Activated CD4-positive, alpha-beta memory T cell treated with anti-CD3 and anti-CD28 coated beads for 36 hours (primary cell): ENCODE measurements at regions not wholly inside any gene's neighbourhood (a gene's known extent, or its start where the extent isn't known, plus 50 kb on each side); places are given as distances from the start of the nearest gene placed in this dataset.

ENCODE experiments used
- CTCF ChIA-PET: fragments of 350-600 bp; sonication (Branson Sonifier 250); formaldehyde crosslinking; loops from one replicate; lab custom pipeline; 2021; ENCODE audit warnings: antibody characterized with exemption, inconsistent platforms; lab: Charles Lee
- POLR2A ChIA-PET: fragments of 350-600 bp; sonication (Branson Sonifier 250); formaldehyde crosslinking; loops from one replicate; lab custom pipeline; 2021; ENCODE audit warnings: antibody characterized with exemption; lab: Charles Lee
- DNase-seq: peaks from one replicate; pipeline ENCODE4 v3.0.0-alpha.2; 2020
- H3K27ac Mint-ChIP-seq: one replicate; pipeline ENCODE4 v1.8.0; 2021; ENCODE audit warnings: mixed read lengths
- H3K27me3 Mint-ChIP-seq: one replicate; pipeline ENCODE4 v1.8.0; 2021; ENCODE audit warnings: mixed read lengths
- H3K36me3 Mint-ChIP-seq: one replicate; pipeline ENCODE4 v1.8.0; 2021; ENCODE audit warnings: mixed read lengths
- H3K4me1 Mint-ChIP-seq: one replicate; pipeline ENCODE4 v1.8.0; 2021; ENCODE audit warnings: low read depth, mixed read lengths
- H3K4me3 Mint-ChIP-seq: one replicate; pipeline ENCODE4 v1.8.0; 2021; ENCODE audit warnings: mild to moderate bottlenecking, mixed read lengths
- H3K9me3 Mint-ChIP-seq: one replicate; pipeline ENCODE4 v1.8.0; 2021; ENCODE audit warnings: mixed read lengths
- intact Hi-C: fragments of 100-400 bp; cut with micrococcal nuclease; formaldehyde crosslinking; loops from one replicate; pipeline ENCODE4 v1.15.1; 2023

DNA sequence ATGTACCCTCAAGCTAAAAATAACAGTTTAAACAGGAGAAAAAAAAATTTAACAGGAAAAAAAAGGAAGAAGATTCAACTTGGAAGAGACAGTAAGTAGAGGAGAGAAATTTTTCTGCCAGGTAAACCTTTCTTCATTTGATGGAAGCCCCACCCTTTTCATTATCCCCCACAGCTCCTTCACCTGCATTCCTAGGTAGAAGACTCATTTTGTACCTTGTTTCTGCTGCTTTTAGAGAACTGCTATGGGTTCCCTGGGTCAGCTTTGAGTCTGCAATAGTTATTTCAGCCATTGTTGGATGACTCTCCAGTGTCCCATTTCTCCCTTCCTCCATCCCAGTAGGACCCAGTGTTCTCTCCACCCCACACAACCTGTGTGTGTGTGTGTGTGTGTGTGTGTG, 74.1 kb upstream of the CPEB4 start:
- Mint-ChIP-seq H3K9me3 (peaks cover 4% of the 10 kb centered on the region), H3K36me3 (peaks cover 3% of the 10 kb centered on the region), H3K27ac (no peak overlapping the region), H3K4me3 (no peak overlapping the region), H3K27me3 (peaks cover 5% of the 10 kb centered on the region), H3K4me1 (no peaks in the 10 kb centered on the region)
- CTCF ChIA-PET, result no interaction called here
- POLR2A ChIA-PET, result no interaction called here
- DNase-seq, result no peak
- intact Hi-C loops, result no loop called here

GRCh38 chr5:173815571-173815970, 72.6 kb upstream of the CPEB4 start:
- Mint-ChIP-seq H3K4me1 (no peaks in the 10 kb centered on the region), H3K27ac (no peak overlapping the region), H3K36me3 (peaks cover 3% of the 10 kb centered on the region), H3K4me3 (no peak overlapping the region), H3K9me3 (peaks cover 13% of the 10 kb centered on the region), H3K27me3 (peaks cover 5% of the 10 kb centered on the region)
- intact Hi-C loops, result no loop called here
- ChIA-PET CTCF (interaction anchor here (0.7 kb wide), 1 partner anchor 9 kb away, joined by 3 read pairs; no protein-coding TSS in a partner anchor), POLR2A (no interaction called here)
- no peak for DNase-seq

- Mint-ChIP-seq H3K9me3 (peaks cover 13% of the 10 kb centered on the region), H3K36me3 (peaks cover 3% of the 10 kb centered on the region)
Observed at GRCh38 chr5:173816728-173817127, 71.4 kb upstream of the CPEB4 start.

GRCh38 chr5:173817561-173817960, 70.6 kb upstream of the CPEB4 start:
- H3K4me3 Mint-ChIP-seq, result no peak overlapping the region

More at GRCh38 chr5:173816728-173817127, 71.4 kb upstream of the CPEB4 start:
- Mint-ChIP-seq H3K27ac (no peak overlapping the region), H3K4me1 (peaks cover 9% of the 10 kb centered on the region), H3K27me3 (peaks cover 5% of the 10 kb centered on the region), H3K4me3 (no peak overlapping the region)
- intact Hi-C loops, result no loop called here
- CTCF ChIA-PET, result interaction anchor here (0.7 kb wide), 1 partner anchor 9 kb away, joined by 3 read pairs; no protein-coding TSS in a partner anchor
- DNase-seq, result no peak
- POLR2A ChIA-PET, result no interaction called here

GRCh38 chr5:173819521-173819920, 68.6 kb upstream of the CPEB4 start:
- H3K4me3 Mint-ChIP-seq, result no peak overlapping the region
- H3K4me1 Mint-ChIP-seq, result peaks cover 13% of the 10 kb centered on the region
- H3K9me3 Mint-ChIP-seq, result peaks cover 13% of the 10 kb centered on the region
- intact Hi-C loops, result no loop called here
- ChIA-PET CTCF (no interaction called here), POLR2A (no interaction called here)
- no peak for DNase-seq
- H3K36me3 Mint-ChIP-seq, result peaks cover 3% of the 10 kb centered on the region
- peaks cover 5% of the 10 kb centered on the region for H3K27me3 Mint-ChIP-seq
- no peak overlapping the region for H3K27ac Mint-ChIP-seq

More at GRCh38 chr5:173817561-173817960, 70.6 kb upstream of the CPEB4 start:
- no peak for DNase-seq
- POLR2A ChIA-PET, result no interaction called here
- H3K4me1 Mint-ChIP-seq, result peaks cover 11% of the 10 kb centered on the region
- intact Hi-C loops, result no loop called here
- CTCF ChIA-PET, result interaction anchor here (0.7 kb wide), 1 partner anchor 10 kb away, joined by 3 read pairs; no protein-coding TSS in a partner anchor
- peaks cover 13% of the 10 kb centered on the region for H3K9me3 Mint-ChIP-seq
- peaks cover 3% of the 10 kb centered on the region for H3K36me3 Mint-ChIP-seq
- H3K27ac Mint-ChIP-seq, result no peak overlapping the region
- peaks cover 5% of the 10 kb centered on the region for H3K27me3 Mint-ChIP-seq

- no peaks in the 10 kb centered on the region for H3K27me3 Mint-ChIP-seq
- no peak for DNase-seq
- H3K36me3 Mint-ChIP-seq, result peaks cover 2% of the 10 kb centered on the region
- intact Hi-C loops, result loop anchor here (5.0 kb wide), 1 partner anchor 64 kb away; the partner anchor contains the start of gene CPEB4
- no peak overlapping the region for H3K27ac Mint-ChIP-seq
- POLR2A ChIA-PET, result no interaction called here
- CTCF ChIA-PET, result no interaction called here
- H3K9me3 Mint-ChIP-seq, result peaks cover 16% of the 10 kb centered on the region
- peaks cover 13% of the 10 kb centered on the region for H3K4me1 Mint-ChIP-seq
- H3K4me3 Mint-ChIP-seq, result no peak overlapping the region
Observed at GRCh38 chr5:173823274-173823644, 64.9 kb upstream of the CPEB4 start.

DNA sequence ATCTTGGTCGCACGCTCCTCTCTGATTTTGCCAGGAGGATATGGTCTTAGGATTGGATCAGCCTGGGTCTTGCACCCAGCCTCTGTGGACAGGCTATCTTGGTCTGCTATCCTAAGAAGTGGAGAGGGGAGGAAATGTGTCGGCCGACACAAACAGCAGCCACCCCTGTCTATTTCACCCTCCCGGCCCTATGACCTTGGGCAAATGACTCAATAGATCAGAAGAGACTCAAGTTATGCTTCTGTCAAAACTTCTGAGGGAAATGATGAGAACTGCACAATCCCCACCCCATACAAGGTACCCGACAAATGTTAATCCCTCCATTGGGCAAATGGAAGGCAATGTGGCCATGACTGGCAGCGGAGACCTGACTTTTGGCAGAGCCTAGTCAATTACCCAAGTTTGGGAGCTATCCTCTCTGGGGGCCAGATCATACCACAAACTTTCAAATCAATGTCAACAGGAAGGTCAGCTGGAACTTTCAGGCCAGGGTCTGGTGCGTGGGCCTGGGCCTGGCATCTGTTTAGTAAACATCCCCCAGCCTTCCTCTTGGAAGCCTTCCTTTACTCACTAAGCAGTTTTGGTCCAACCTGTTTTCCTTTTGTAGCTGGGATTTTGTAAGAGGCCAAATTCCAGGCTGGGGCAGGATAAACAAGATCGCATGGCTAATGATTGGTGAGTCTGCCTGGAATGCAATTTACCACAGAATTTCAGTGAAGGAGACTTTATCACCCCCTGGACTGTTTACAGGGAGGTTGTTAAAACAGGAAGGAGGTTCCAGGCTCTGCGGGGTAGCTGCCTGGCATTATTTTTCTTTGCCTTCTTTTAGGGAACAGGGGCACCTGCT, 64.2 kb upstream of the CPEB4 start:
- CTCF ChIA-PET, result interaction anchor here (0.6 to 1.5 kb wide), 3 partner anchors 8 to 926 kb away, joined by 3 to 4 read pairs (median 3); no protein-coding TSS in a partner anchor
- intact Hi-C loops, result loop anchor here (5.0 kb wide), 1 partner anchor 63 kb away; the partner anchor contains the start of gene CPEB4
- Mint-ChIP-seq H3K27ac (no peak overlapping the region), H3K36me3 (no peaks in the 10 kb centered on the region), H3K9me3 (peaks cover 14% of the 10 kb centered on the region), H3K4me3 (no peak overlapping the region), H3K4me1 (peaks cover 13% of the 10 kb centered on the region), H3K27me3 (no peaks in the 10 kb centered on the region)
- POLR2A ChIA-PET, result no interaction called here
- DNase-seq, result no peak

GRCh38 chr5:173825215-173825865, 62.8 kb upstream of the CPEB4 start:
- no peak for DNase-seq
- CTCF ChIA-PET, result no interaction called here
- no peaks in the 10 kb centered on the region for H3K27me3 Mint-ChIP-seq
- no peak overlapping the region for H3K27ac Mint-ChIP-seq
- H3K4me3 Mint-ChIP-seq, result no peak overlapping the region
- H3K4me1 Mint-ChIP-seq, result peaks cover 13% of the 10 kb centered on the region
- peaks cover 4% of the 10 kb centered on the region for H3K9me3 Mint-ChIP-seq
- intact Hi-C loops, result no loop called here
- H3K36me3 Mint-ChIP-seq, result no peaks in the 10 kb centered on the region
- POLR2A ChIA-PET, result no interaction called here

DNA sequence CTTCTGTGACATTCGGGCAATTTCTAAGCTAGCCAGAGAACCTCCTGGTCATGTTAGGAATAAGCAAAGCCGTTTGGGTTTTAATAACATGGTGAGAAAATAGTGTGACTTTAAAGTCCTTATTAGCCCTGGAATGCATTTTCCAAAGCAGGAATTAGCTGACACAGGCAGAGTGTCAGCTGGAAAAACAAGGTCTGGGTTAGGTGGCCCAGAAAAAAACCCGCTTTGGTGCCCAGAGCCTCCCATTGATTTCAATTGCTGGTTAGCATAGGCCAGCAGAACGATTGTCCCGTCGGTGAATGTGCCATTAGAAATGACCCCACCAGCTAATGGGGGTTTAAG, 62.1 kb upstream of the CPEB4 start:
- ChIA-PET POLR2A (no interaction called here), CTCF (no interaction called here)
- intact Hi-C loops, result no loop called here
- H3K4me1 Mint-ChIP-seq, result peaks cover 9% of the 10 kb centered on the region
- H3K27ac Mint-ChIP-seq, result no peak overlapping the region
- H3K27me3 Mint-ChIP-seq, result no peaks in the 10 kb centered on the region
- no peaks in the 10 kb centered on the region for H3K36me3 Mint-ChIP-seq
- no peak overlapping the region for H3K4me3 Mint-ChIP-seq
- peaks cover 4% of the 10 kb centered on the region for H3K9me3 Mint-ChIP-seq
- DNase-seq, result no peak

DNA sequence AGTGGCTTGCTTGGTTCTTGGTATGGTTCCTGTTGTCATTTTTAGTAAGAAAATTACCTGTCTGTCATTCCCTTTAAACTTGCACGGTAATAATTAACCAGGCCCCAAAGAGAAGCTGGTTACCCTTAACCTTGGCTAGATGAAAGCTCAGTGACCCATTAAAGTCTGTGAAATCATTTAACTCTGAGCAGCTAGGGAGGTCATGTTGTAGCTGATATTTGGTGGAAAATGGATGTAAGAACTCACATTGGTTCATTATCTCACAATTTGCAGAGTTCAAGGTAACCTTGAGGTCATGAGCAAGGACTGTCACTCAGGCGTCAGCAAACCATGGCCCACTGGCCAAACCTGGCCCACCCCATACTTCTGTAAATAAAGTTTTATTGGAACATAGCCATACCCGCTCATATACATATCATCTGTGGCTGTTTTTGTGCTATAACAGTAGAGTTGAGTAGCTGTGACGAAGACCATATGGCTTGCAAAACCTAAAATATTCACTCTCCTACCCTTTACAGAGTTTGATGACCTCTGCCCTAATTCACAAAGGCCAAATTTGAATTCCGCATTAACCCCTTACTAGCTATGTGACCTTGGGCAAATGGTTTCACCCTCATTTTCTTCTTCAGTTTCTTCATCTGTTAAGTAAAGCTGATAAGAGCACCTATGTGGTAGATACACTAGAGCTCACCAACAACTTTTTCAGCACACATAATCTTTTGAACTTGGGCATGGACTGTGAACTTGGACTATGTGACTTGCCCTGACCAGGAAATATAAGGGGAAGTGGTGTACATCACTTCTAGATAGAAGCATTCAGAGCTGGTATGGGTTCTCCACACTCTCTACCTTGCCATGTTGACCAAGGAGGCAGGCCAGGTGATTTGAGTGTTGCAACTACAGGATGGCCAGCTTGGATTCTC, 61.5 kb upstream of the CPEB4 start:
- Mint-ChIP-seq H3K27ac (no peak overlapping the region), H3K4me3 (no peak overlapping the region), H3K36me3 (no peaks in the 10 kb centered on the region), H3K9me3 (peaks cover 4% of the 10 kb centered on the region), H3K4me1 (peaks cover 5% of the 10 kb centered on the region), H3K27me3 (no peaks in the 10 kb centered on the region)
- ChIA-PET CTCF (no interaction called here), POLR2A (no interaction called here)
- intact Hi-C loops, result no loop called here
- no peak for DNase-seq

GRCh38 chr5:173828952-173829351, 59.2 kb upstream of the CPEB4 start:
- Mint-ChIP-seq H3K36me3 (no peaks in the 10 kb centered on the region), H3K27me3 (no peaks in the 10 kb centered on the region), H3K9me3 (peaks cover 4% of the 10 kb centered on the region), H3K4me1 (no peaks in the 10 kb centered on the region), H3K27ac (no peak overlapping the region), H3K4me3 (no peak overlapping the region)
- ChIA-PET CTCF (interaction anchor here (1.1 kb wide), 1 partner anchor 22 kb away, joined by 3 read pairs; no protein-coding TSS in a partner anchor), POLR2A (no interaction called here)
- intact Hi-C loops, result no loop called here
- no peak for DNase-seq

GRCh38 chr5:173829826-173830225, 58.3 kb upstream of the CPEB4 start:
- H3K9me3 Mint-ChIP-seq, result peaks cover 4% of the 10 kb centered on the region
- CTCF ChIA-PET, result no interaction called here
- no peaks in the 10 kb centered on the region for H3K4me1 Mint-ChIP-seq
- POLR2A ChIA-PET, result no interaction called here
- H3K27ac Mint-ChIP-seq, result no peak overlapping the region
- H3K27me3 Mint-ChIP-seq, result no peaks in the 10 kb centered on the region
- H3K4me3 Mint-ChIP-seq, result no peak overlapping the region
- H3K36me3 Mint-ChIP-seq, result no peaks in the 10 kb centered on the region
- intact Hi-C loops, result no loop called here
- DNase-seq, result no peak
